ENCODE measurements at regions not wholly inside any gene's neighbourhood (a gene's known extent, or its start where the extent isn't known, plus 50 kb on each side); places are given as distances from the start of the nearest gene placed in this dataset.
"Not testable (repeated sequence)": the region's sequence is repeated elsewhere in the genome, so short reads cannot be mapped to it uniquely, and the experiment has no call there.

DNA sequence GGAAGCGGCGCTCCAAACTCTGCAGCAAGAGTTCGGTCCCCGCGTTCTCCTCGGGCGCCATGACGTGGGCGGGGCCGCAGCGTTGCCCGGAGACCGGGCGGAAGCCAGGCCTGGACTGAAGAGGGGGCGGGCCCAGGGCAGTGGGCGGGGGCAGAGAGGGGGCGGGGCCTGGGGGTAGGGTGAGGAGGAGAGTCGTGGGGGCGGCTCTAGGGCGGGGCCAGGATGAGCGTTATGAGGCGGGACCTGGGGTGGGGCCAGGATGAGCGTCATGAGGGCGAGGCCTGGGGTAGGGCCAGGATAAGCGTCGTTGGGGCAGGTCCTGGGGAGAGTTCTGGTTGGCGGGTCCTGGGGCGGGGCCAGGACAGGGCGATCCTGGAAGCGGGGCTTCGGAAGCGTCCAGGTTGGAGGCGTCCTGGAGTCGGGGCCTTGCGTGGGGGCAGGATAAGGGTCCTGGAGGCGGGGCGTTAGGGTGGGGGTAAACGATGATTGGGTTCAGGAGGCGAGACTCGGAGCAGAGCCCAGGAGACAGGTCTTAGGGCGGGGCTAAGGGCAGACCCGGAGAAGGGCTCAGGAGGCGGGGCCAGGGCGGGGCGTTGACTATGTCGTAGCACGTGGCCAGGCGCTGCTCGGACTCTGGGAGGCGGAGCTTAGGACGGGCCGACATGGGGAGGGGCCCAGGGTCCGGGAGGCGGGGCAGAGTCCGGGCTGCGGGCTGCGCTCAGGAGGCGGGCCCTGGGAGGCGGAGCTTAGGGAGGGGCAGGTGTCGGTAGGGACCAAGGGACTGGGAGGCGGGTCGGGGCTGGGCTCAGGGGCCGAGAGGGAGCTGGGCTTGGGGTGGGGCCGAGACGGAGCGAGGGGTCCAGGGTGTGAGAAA lies 131.1 kb upstream of the ALDH3B2 start:
- peak; percentile 89 to 97 for DNase-seq (ENCODE audit: low read depth in 2 of 2)

DNA sequence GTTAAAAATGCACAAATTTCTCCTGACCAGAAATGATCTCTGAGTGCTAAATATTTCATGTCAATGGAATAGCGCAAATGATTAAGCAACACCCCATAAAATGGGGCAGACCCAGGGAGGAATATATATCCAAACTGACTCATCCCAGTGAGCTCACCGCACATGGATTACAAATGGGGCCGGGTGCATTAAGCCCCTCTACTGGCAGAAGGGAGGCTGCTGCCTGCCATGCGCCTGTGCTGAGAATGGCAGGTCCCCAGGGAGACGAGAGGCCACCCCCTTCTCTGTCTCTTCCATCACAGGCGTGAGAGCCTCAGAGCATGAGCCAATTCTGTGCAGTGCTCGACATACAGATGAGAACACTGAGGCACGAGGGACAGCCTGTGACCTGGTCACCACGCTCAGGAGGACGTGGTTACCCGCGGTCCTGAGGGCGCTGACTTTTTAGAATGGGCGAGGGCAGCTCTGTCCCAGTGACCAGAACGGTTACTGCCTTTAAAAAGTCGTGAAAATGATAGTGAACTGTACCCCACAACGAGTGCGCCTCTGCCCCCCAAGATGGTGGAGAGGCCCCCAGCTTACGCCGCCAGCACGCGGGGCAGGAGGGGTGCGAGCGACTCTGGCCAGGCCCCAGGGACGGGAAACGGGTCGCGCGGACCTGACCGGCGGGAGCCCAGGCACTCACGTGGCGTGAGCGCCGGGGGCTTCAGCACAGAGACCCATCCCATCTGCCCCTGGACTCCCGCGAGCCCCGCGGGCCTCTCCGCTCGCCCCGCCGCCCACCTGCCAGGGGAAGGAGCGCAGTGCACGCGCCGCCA lies 130.2 kb upstream of the ALDH3B2 start:
- not testable (repeated sequence) for DNase-seq (ENCODE audit: low read depth in 2 of 2)

DNA sequence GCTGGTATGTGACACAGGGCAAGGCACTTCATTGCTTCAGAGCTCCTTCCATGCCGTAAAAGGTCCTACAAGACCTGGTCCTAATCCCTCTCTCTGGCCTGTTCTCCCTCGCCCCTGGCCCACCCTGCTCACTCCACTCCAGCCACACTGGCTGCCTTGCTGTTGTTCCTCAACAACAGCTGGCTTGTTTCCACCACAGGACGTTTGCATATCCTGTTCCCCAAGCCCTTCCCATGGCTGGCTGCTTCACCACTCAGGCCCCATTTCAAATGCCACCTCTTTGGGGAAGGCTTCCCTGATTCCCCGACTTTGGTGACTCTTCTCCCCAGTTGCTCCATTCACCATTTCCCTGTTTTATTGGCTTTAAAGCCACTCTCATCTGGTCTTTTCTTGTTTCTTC lies 129.1 kb upstream of the ALDH3B2 start:
- DNase-seq (ENCODE audit: low read depth in 2 of 2), result not testable (repeated sequence)

DNA sequence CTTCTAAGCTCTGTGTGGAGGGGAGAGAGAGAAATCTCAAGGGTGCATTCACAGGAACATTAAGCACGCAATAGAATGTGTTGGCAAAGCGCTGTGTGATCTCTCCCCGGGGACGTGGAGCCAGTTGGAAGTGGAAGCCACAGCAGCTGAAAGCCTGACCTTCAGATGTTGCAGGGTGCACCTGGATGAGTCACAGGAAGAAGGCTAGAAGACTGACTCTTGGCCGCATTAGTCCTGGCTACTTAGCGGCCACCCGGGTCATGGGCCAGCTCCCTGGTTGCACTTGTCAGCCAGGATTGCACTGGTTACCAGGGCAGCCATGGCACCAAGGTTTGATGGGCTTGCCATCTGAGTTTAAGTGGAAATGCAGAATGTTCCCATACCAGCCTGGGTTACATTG lies 128.6 kb upstream of the ALDH3B2 start:
- not testable (repeated sequence) for DNase-seq (ENCODE audit: low read depth in 2 of 2)

DNA sequence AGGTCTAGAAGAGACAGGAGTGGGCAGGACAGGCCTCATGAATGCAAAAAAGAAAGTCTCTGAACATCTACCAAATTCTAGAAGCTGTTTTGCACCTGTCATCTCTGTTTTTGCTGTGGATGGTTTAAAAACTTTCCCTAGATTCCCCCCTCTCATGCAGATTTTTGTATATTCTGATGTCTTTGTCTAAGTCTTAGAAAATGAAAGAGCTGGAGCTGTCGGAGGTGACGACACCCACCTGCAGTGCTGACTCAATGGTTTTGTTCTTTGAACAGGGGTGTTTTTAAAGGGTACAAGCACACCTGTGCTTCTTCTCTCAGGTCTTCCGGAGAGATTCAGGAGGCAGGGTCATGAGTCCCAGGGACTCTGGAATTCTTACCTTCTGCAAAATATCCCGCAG lies 128.2 kb upstream of the ALDH3B2 start:
- DNase-seq (ENCODE audit: low read depth in 2 of 2), result not testable (repeated sequence)

DNA sequence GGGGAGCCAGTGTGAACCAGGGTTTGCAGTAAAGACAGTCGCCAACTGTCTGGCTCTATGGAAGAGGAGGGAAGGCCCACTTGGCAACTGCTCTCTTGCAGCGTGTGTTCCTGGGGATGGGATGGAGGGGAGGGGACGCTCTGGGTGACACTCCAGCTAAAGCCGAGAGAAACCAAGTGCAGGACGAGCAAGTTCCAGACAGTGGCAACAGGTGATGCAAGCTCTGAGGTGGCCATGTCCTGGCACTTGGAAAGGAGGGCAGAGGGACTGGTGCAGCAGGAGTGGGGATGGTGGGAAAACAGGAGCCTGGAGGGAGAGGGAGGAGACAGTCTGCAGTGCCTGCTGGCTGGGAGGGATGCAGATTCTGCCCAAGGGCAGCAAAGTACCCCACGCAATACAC lies 127.0 kb upstream of the ALDH3B2 start:
- DNase-seq (ENCODE audit: low read depth in 2 of 2), result not testable (repeated sequence)

DNA sequence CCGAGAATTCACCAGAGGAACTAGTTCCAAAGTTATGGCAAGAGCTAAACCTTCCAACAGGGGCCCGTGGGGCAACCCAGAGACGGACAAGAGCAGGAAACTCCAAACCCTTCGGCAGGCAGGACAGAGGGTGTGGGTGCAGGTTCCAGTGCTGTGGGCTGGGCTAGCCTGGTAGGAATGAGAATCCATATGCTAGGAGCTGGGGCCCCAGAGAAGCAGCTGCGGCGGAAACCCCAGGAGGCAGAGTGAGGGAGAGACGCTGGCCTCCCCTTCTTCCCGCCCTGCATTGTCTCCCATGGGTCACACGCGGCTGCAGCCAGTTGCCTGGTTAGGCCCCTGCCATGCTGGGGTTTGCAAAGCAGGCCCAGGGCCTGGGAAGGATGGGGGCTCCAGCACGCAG lies 126.2 kb upstream of the ALDH3B2 start:
- not testable (repeated sequence) for DNase-seq (ENCODE audit: low read depth in 2 of 2)

DNA sequence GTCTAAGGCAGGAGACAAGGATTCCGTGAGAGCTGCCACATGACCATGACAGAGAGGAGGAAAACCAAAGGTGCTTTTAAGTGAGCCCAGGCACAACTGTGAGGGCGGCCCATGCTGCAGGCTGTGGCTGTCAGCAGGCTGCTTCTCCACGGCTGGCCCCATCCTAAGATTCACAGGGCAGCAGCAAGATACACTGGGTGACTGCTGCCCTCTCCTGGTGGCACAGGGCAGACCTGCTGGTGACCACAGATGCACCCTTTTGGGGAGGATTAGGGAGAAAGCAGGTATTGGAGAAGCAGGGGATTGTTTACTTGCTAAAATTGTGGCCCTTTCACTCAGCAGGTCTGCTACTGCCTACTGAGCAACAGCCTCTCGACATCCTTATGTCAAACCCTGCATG lies 125.4 kb upstream of the ALDH3B2 start:
- DNase-seq (ENCODE audit: low read depth in 2 of 2), result not testable (repeated sequence)

DNA sequence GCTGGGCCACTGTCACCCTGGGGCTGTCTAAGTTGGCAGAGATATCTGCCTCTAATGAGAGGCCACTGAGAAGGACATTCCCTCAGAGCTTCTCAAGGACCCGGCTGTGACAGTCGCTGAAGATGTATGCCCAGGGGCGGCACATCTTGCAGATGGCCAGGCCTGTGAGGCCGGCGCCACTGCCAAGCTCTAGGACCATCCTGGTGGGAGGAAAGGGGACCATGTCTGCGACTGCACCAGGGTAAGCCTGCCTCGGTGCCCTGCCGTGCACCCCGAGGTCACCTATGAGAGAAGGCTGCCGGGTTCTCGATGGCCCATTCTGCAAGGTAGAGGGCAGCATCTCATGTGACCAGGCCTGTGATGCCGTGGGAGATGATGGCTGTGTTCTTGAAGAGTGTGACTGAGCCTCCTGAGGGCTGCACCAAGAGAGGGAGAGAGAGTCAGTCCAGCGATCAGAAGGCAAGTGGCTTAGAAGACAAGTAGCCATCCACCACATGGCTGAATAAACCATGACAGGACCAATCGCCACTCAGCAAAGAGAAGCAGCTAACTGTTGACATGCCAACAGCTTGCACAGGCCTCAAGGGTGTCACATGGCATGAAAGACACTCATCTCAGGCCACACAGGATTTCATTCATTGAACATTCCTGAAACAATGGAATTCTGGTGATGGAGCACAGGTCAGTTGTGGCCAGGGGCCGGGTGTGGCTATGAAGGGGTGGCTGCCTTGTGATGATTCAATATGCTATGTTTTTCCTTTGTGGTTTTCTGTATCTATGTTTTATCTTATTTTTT lies 123.5 kb upstream of the ALDH3B2 start:
- not testable (repeated sequence) for DNase-seq (ENCODE audit: low read depth in 2 of 2)

DNA sequence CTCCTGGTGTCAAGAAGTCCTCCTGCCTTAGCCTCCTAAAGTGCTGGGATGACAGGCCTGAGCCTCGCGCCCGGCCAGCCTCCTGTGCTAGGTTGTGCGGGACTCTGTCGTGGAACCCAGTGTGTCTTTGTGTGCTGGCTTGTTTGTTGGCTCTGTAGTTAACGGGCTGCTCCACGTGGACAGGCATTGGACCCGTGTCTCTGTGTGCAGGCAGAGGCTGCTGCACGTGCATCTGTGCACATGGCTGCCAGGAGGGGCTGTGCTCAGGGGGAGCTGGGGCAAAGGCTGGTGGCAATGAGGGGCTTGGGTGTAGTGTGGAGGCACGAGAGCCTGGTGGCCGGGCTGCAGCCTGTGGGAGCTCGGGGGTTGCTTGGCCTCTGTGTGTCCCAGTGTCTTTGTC lies 121.3 kb upstream of the ALDH3B2 start:
- DNase-seq (ENCODE audit: low read depth in 2 of 2), result no peak

DNA sequence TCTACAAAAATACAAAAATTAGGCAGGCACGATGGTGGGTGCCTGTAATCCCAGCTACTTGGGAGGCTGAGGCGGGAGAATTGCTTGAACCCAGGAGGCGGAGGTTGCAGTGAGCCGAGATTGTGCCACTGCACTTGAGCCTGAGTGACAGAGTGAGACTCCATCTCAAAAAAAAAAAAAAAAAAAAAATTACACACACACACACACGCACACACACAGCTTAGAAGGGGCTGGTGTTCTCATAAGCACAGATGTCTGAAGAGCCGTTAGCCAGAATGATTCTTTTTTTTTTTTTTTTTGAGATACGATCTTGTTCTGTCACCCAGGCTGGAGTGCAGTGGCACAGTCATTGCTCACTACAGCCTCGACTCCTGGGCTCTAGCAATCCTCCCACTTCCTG lies 119.3 kb upstream of the ALDH3B2 start:
- DNase-seq (ENCODE audit: low read depth in 2 of 2), result not testable (repeated sequence)

DNA sequence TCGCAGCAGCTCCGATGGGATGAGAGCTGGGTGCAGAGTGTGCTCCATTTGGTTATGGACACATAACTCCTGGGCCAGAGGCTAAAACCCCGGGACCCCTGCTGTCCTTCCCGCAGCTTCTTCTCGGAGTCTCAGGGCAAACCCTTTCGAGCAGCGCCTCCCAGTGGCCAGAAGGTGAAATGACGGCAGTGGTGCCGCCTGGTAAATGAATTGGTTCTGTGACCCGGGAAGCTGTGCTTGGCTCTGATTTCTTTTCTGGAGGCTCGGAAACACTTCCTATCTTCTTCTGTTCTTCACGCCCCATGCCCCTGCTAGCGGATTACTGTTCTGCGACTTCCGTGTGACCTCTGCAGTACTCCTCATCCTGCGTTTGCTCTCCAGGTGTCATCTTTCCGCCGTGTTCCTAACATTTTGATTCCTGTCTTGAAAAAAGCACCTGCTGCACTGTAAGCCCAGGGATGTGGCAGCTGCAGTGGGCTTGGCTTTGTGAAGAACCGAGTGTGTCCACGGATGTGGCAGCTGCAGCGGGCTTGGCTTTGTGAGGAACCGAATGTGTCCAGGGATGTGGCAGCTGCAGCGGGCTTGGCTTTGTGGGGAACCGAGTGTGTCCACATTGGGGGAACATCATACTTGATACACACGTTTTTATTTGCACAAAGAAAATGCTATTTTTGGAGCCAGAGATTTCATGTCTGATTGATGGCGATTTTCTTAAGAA lies 118.0 kb upstream of the ALDH3B2 start:
- DNase-seq (ENCODE audit: low read depth in 2 of 2), result peak in 1 of 2 donors; percentile 10

DNA sequence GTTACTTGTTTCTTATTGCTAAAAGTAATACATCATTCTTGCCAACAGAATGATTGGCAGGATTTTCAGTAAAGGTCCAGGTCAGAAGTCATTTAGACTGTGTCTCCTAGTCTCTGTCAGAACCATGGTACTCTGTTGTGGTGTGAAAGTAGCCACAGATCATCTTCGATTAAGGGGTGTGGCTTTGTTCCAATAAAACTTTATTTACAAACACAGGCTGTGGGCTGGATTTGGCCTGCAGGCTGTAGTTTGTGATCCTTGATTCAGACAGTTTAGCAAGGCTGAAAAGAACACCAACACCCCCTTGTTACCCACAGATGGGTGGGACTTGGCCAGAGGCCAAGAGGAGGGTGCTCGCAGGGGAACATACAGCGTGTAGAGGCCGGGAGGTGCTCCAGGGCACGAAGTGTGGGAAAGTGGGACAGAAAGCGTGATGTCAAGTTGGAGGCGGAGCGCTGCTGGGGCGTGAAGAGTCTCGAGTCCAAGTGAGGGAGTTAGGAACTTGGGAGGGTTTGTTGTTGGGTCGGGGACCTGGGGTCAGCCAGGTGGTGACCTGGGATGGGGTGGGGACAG lies 117.3 kb upstream of the ALDH3B2 start:
- not testable (repeated sequence) for DNase-seq (ENCODE audit: low read depth in 2 of 2)

DNA sequence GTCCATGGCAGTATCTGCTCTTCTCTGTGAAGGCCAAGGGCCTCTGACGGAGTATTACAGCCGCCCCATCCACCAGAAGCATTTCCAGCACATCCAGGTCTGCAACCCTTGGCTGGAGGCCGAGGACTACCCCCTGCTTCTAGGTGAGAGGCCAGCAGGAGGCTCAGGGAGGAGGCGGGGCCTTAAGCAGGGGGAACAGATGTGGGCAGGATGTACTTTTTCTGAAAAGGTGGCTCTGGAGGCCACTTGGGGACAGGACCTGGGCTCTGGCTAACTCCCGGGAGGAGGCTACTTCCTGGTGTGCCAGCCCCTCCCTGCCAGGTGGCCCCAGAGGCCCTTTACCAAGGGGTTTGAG lies 113.9 kb upstream of the ALDH3B2 start:
- not testable (repeated sequence) for DNase-seq (ENCODE audit: low read depth in 2 of 2)

DNA sequence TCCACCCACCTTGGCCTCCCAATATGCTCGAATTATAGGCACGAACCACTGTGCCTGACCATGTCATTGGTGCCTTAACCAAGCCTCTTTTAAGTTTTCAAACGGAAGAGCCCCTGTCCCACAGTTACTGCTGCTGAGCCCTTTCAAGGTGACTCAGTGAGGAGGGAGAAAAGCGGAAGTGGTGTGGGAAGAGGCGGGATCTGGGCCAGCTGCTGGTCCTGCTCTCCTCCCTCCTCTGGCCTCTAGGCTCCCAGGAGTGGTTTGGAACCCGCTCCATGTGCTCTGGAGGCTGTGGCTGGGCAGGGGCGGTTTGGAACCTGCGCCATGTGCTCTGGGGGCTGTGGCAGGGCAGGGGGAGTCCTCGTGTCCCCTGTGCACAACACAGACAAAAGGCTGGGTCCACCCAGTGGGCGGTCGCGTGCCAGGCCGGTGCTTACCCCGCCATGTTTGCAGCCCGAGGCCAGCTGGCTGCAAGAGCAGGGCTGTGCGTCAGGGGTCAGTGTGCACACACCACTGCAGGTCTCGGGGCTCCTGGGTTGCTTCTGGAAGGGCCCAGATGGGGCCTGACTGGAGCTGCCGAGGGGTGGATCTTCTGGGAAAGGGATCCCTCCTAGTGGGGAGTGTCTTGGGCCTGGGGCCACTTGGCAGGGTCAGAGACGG lies 113.4 kb upstream of the ALDH3B2 start:
- not testable (repeated sequence) for DNase-seq (ENCODE audit: low read depth in 2 of 2)

DNA sequence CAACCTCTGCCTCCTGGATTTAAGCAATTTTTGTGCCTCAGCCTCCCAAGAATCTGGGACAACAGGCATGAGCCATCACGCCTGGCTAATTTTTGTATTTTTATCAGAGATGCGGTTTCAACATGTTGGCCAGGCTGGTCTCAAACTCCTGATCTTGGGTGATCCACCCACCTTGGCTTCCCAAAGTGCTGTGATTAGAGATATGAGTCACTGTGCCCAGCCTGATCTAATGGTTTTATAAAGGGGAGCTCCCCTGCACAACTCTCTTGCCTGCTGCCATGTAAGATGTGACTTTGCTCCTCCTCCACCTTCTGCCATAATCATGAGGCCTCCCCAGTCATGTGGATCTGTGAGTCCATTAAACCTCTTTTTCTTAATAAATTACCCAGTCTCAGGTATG lies 107.5 kb upstream of the ALDH3B2 start:
- not testable (repeated sequence) for DNase-seq (ENCODE audit: low read depth in 2 of 2)

DNA sequence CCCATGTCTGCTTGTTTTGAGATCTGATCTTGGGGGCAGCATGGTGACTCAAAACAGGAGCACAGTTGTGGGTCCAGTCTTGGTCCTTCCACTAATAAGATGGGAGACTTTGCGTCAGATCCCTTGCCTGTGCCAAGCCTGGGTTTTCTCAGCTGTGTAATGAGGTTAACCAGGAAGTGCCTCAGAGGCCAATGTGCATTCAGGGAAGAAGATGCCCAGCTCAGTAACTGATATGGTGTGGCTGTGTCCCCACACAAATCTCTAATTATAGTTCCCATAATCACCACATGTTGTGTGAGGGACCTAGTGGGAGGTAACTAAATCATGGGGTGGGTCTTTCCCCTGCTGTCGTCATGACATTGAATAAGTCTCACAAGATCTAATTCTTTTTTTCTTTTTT lies 107.1 kb upstream of the ALDH3B2 start:
- not testable (repeated sequence) for DNase-seq (ENCODE audit: low read depth in 2 of 2)

DNA sequence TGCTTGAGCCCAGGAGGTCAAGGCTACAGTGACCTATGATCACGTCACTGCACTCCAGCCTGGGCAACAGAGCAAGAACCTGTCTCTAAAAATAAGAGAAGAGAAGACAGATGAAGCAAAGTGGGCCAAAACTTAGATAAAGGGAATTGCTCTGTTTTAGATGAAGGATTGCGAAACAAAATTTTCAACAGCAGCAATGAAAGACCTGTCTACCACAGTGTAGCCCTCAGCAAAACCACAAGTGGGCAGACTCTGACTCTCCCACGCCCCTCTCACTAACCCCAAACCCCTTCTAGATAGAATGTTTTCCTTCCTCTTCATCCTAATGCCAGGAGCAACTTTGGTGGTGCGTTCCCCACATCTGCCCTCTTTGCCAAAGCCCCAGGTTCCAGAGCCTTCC lies 105.6 kb upstream of the ALDH3B2 start:
- no peak for DNase-seq (ENCODE audit: low read depth in 2 of 2)

DNA sequence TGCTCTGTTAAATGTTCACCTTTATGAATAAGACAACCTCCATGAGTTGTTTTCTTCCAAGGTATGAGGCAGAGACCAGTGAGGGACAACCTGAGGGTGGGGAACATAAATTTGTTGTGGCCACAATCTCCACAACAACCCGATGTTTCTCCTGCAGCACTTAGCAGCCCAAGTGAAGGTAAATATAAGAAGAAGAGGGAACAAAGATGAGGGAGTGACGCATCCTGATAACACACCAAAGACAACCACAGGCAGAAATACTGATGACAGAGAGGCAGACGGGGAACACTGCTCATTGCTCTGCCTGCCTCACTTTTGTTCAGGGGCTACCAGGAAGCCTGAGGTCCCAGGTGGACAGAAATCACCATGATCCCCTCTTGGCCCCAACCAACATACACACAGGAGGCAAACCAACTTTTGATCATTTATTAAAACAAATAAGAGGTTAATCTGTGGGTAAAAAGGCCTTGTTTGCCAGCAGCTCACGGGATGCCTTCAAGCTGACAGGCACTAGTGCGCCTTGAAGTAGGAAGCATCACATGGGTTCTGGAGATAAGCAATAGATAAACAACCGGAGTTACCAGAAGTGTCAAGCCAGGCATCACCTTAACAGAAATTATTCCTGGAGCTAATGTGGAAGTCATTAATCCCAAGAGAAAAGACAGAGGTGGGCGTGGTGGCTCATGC lies 104.9 kb upstream of the ALDH3B2 start:
- not testable (repeated sequence) for DNase-seq (ENCODE audit: low read depth in 2 of 2)

Data from stimulated activated CD8-positive, alpha-beta memory T cell treated with anti-CD3 and anti-CD28 coated beads, Interleukin-7, amount 100 ng/mL, for 1 hour (primary cell).